Right ventricle myocardium superior (tissue), 1 donor: ENCODE measurements at regions not wholly inside any gene's neighbourhood (a gene's known extent, or its start where the extent isn't known, plus 50 kb on each side); places are given as distances from the start of the nearest gene placed in this dataset.

Experiments used
- ATAC-seq: fragments of 200-7000 bp; cut with Tn5 transposase; one replicate; pipeline ENCODE4 v1.9.1; 2020; ENCODE audit warnings: mild to moderate bottlenecking; ENCODE audit not compliant: poor library complexity
- DNase-seq: peaks from one replicate; pipeline ENCODE4 v3.0.0-alpha.2; 2020
- intact Hi-C: fragments of 100-400 bp; cut with DNase I; formaldehyde crosslinking; loops from one replicate; pipeline ENCODE4 v1.11.2; 2022
- donor health status: DM: no; HTN: yes; CAD: no; lungs with severe emphysema.

GRCh38 chr16:86302421-86303109 is 207.8 kb upstream of the FOXF1 start:
- intact Hi-C loops: no loop called here
- DNase-seq (no peak), ATAC-seq (no peak)

DNA sequence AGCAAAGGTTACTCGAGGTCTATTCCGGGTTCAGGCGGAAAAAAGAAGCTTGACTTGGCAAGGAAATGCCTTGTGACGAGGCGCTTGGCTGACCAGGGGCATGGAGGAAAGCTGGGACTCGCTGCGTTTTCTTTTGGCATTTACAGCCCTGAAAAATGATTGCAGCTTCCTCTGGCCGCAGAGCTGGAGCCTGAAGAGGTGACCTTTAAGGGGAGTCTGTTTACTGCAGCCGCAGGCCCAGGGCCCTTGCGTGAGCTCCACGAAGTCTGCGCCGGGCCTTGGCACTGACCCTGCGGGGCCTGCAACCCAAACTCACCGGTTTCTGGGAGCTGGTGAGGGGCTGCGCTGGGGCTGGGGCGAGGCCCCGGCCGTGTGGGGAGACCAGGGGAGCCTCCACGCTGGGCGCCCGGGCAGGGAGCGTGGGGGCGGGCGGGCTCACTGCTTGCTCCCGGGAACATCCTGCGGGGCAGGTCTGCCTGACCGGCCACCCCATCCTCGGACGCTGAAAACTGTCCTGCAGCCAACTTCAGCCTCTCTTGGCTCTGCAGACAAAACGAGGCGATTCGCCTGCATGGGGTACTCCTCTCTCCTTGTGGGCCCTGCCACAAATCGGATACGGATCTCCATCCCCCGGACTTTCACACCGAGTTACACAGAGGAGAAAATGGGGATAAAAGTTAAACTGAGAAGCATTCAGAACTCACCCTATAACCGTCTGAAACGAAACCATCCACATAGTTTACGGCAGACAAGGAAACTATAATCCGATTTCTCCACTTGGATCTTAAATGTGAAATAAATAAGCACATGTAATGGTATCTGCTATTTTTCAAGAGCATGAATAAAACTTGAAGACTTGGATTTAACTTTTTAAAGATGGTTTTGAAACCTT is 206.3 kb upstream of the FOXF1 start:
- no peak for ATAC-seq
- intact Hi-C loops: no loop called here
- DNase-seq: no peak

DNA sequence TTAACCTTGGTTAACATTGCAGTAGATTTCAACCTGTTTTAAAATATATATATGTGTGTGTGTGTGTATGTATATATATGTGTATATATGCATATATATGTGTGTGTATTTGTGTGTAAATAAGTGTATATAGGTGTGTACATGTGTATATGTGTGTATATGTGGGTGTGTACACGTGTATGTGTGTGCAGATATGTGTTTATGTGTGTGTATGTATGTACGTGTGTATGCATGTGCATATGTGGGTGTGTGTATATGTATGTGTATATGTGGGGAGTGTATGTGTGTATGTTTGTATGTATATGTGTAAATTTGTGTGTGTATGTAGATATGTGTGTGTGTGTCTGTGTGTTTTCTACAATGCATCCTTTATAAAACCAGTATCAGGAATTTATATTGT is 205.5 kb upstream of the FOXF1 start:
- intact Hi-C loops: no loop called here
- no peak for DNase-seq

DNA sequence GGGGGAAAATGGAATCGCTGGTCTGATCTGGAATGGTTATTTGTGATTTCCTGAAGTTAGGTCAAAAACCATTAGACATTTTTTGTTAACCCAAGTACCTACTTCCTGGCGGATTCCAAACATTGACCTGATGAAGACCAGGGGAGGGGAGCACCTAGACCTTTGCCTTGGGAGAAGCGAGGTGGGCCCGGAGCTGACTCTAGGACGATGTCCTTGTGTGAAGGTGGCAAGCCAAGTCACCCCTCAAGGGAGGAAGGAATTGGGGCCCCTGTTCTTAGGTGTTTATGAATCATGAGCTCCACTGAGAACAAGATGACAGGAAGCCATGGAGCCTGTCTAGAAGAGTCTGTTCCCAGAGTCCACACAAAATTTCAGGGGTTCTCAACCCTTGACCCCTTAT is 204.9 kb upstream of the FOXF1 start:
- ATAC-seq: no peak
- no peak for DNase-seq
- intact Hi-C loops: no loop called here

More for the DNA sequence above, 205.5 kb upstream of the FOXF1 start:
- no peak for ATAC-seq

DNA sequence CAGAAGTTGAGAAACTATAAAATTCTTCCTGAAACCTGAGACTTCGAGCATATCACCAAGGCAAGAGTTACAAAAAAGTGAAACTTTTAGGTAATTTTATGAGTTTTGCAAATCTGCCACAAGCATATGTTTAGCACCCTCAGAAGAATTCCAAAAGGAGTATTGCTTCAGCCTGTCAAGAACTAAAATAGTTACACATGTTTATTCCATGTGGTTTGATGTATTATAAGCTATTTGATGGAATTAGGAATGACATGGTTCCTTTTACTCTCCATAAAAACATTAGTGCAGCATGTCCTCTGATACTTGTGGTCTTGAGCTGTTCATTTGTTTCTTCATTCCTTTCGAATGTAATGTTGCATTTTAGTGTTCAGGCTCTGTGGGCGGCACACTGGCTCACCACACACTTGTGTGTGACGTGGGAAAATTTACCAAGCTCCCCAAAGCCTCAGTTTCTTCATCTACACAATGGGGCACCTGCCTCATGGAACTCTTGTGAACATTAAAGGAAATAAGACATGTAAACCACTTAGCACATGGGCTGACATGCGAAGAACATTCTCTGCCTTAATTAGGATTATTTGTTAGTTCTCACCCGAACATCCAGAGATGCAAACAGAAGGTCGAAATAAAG is 204.2 kb upstream of the FOXF1 start:
- intact Hi-C loops: no loop called here
- ATAC-seq: no peak
- DNase-seq: no peak

DNA sequence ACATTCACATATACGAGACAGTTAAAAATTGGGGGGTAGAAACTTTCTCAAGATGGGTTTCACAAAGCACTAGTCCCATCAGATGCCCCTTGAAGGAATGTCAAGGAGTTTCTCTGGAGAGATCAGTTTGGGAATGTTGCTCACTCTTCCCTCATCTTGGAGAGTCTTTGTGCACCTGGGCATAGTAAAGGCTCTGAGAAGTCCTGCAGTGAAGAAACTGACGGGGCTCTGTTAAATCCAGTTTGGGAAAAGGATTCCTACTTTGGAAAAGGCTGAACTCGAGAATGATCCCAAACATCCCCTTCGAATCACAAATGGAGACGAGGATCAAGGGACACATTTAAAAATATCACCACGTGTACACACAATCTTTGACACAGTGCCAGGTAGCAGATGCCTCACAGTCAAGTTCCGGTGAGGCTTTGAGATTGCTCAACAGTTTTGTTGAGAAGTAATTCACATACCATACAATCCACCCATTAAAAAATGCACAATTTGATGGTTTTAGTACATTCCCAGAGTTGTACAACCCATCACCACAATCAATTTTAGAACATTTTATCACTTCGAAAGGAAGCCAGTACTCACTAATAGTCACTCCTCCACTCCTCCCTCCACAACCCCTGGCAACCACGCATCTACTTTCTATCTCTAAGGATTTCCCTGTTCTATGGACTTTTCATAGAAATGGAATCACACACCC is 203.4 kb upstream of the FOXF1 start:
- intact Hi-C loops: no loop called here
- DNase-seq (no peak), ATAC-seq (no peak)

GRCh38 chr16:86307514-86307903 is 202.8 kb upstream of the FOXF1 start:
- ATAC-seq (no peak), DNase-seq (no peak)
- intact Hi-C loops: no loop called here

DNA sequence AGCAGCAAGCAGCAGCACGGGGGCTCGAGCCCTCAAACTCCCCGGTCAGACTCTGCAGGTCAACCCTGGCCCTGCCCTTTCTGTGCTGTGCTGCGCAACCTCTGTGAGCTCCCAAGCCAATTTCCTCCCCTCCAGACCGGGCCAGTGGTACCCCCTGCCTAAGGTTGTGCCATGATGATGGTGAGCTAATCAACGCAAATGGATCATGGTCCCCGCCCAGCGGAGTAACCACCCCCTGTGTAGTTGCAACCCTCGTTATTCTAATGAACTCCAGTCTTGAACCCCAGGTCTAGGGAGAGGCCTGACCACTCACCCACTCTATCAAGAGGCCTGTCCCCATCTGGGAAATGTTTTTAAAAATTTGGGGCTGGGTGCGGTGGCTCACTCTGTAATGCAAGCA is 201.8 kb upstream of the FOXF1 start:
- intact Hi-C loops: no loop called here
- DNase-seq (no peak), ATAC-seq (no peak)

DNA sequence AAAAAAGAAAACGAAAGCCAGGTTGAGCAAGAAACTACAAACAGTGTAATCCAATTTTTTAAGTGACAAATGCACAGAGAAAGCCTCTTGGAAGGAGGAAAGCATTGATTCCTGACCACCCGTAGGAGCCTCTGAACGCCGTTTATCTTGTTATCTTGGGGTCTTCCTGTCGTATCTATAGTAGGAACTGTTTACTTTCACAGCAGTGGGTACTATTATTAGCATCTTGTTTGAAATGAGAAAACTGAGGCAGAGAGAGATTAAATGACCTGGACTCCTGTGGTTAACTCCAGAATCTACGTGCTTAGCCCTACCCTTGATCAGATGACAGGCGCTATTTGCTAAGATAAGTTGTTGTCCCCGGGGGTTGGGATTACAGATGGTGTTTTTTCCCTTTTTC is 196.7 kb upstream of the FOXF1 start:
- intact Hi-C loops: no loop called here
- DNase-seq (no peak), ATAC-seq (no peak)

- no peak for ATAC-seq
- intact Hi-C loops: no loop called here
Observed at GRCh38 chr16:86314402-86315025, 195.8 kb upstream of the FOXF1 start.

DNA sequence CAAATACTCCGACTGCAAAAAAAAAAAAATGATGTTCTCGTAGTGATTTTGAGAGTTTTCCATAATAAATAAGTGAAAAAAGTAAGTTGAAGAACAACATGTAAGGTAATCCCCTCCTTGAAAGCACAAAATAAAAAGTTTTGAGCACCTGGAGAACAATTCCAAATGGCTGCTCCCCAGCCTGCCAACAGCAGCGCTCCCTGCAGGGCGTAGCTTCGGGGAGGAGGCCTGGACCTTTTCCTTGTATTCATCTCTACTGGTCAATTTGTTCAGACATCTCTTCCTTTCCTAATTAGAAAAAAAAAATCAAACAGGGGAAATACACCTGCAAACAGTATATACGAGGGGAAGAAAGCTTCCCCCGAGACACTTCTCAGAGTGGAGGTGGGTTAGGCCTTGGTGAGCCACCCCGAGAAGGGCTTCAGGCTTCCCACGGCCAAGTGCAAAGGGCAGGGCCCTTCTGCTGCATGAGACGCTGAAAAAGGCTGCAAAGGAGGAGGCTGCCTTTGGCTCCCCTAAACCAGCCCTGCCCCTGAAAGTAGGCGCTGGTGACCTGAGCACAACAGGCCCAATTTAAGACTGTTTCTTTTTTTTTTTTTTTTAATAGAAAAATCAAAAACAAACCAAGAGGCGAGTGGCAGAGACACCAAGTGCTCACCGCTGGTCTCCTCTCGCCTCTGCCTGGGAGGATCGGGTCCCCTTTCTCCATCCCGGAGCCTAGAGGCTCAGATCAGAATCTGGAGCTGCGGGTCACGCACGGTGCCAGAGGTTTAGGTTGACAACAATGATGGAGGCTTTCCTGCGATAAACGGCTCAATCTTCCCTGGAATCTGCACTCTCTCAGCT is 193.1 kb upstream of the FOXF1 start:
- intact Hi-C loops: no loop called here
- no peak for DNase-seq

More at GRCh38 chr16:86314402-86315025, 195.8 kb upstream of the FOXF1 start:
- no peak for DNase-seq

GRCh38 chr16:86317813-86318650 is 192.3 kb upstream of the FOXF1 start:
- intact Hi-C loops: no loop called here
- DNase-seq: no peak
- ATAC-seq: no peak

More for the DNA sequence above, 193.1 kb upstream of the FOXF1 start:
- no peak for ATAC-seq

- no peak for ATAC-seq
- DNase-seq: no peak
- intact Hi-C loops: no loop called here
Observed at GRCh38 chr16:86319585-86320236, 190.6 kb upstream of the FOXF1 start.

GRCh38 chr16:86320237-86320595 is 190.1 kb upstream of the FOXF1 start:
- intact Hi-C loops: no loop called here
- DNase-seq: no peak
- ATAC-seq: no peak

DNA sequence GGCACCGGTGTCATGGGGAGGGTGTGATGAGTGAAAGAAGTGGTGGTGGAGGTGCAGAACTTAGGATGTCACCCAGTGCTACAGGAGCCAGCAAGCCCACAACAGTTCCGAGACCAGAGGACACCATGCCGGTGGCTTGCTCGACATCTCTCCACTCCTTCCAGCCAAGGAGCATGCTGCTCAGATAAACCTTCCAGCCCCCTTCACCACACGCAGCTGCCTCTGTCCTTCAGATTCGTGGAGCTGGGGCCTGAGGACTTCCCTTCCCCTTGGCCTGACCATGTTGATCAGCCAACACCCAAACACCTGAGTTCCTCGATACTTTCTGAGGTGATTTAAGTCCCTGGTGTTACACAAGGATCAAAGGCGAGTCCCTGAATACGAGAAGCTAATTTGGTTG is 188.8 kb upstream of the FOXF1 start:
- ATAC-seq (no peak), DNase-seq (no peak)
- intact Hi-C loops: no loop called here

GRCh38 chr16:86322283-86322682 is 188.0 kb upstream of the FOXF1 start:
- no peak for DNase-seq
- intact Hi-C loops: no loop called here
- ATAC-seq: no peak

DNA sequence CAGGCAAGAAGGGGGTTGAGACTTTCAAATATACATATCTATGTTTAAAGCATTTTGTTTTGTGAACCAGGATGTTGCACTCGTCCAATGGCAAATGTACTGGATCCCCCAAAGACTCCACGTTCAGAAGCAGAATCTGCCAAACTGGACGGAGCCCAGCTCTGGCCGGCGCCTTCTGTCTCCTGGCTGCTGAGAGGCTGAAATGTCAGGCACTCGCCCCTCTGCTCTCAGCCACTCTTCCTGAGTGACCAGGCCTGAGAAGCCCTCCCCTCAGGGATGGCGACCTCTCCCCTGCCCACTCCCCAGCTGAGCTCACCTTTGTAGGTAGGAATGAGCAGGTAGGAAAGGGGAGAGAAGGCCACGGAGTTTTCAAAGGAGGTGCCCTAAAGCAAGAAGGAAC is 187.5 kb upstream of the FOXF1 start:
- intact Hi-C loops: no loop called here
- DNase-seq (no peak), ATAC-seq (no peak)
